ENCODE measurements at regions not wholly inside any gene's neighbourhood (a gene's known extent, or its start where the extent isn't known, plus 50 kb on each side); places are given as distances from the start of the nearest gene placed in this dataset.

GRCh38 chr4:155532373-155533085 is 134.1 kb upstream of the GUCY1A1 start:
- no peak for DNase-seq (ENCODE audit: low read depth)
- no peak overlapping the region for H3K4me3 ChIP-seq (ENCODE audit: low read length)
- TF ChIP-seq CTCF (conservative IDR thresholded peaks at IDR 0.05; ENCODE audit: low read length), result no peak

- no peak overlapping the region for H3K4me3 ChIP-seq (ENCODE audit: low read length)
- TF ChIP-seq CTCF (conservative IDR thresholded peaks at IDR 0.05; ENCODE audit: low read length), result no peak
- no peak for DNase-seq (ENCODE audit: low read depth)
These were observed 135.8 kb upstream of the GUCY1A1 start for GRCh38 chr4:155530857-155531256.

- no peak for TF ChIP-seq CTCF (conservative IDR thresholded peaks at IDR 0.05; ENCODE audit: low read length)
- DNase-seq (ENCODE audit: low read depth), result no peak
- H3K4me3 ChIP-seq (ENCODE audit: low read length), result no peak overlapping the region
These were observed 136.4 kb upstream of the GUCY1A1 start for GRCh38 chr4:155530290-155530689.

GRCh38 chr4:155529716-155530115 is 136.9 kb upstream of the GUCY1A1 start:
- no peak for TF ChIP-seq CTCF (conservative IDR thresholded peaks at IDR 0.05; ENCODE audit: low read length)
- no peak overlapping the region for H3K4me3 ChIP-seq (ENCODE audit: low read length)
- no peak for DNase-seq (ENCODE audit: low read depth)

- TF ChIP-seq CTCF (conservative IDR thresholded peaks at IDR 0.05; ENCODE audit: low read length), result peak; percentile 45
- peak; percentile 48 for DNase-seq (ENCODE audit: low read depth)
These were observed 137.4 kb upstream of the GUCY1A1 start for GRCh38 chr4:155529272-155529671.

GRCh38 chr4:155526452-155527169 is 140.0 kb upstream of the GUCY1A1 start:
- no peak for TF ChIP-seq CTCF (conservative IDR thresholded peaks at IDR 0.05; ENCODE audit: low read length)
- peak; percentile 21 for DNase-seq (ENCODE audit: low read depth)

More at GRCh38 chr4:155529272-155529671, 137.4 kb upstream of the GUCY1A1 start:
- H3K4me3 ChIP-seq (ENCODE audit: low read length), result no peak overlapping the region

More at GRCh38 chr4:155526452-155527169, 140.0 kb upstream of the GUCY1A1 start:
- H3K4me3 ChIP-seq (ENCODE audit: low read length), result no peak overlapping the region; the same call in 1 of the 2 replicates
